HG03520 (cell line): ENCODE measurements at regions not wholly inside any gene's neighbourhood (a gene's known extent, or its start where the extent isn't known, plus 50 kb on each side); places are given as distances from the start of the nearest gene placed in this dataset.

Source experiments
- ATAC-seq: cut with Tn5 transposase; IDR thresholded peaks from one replicate; pipeline ENCODE4 v1.9.1; 2021; ENCODE audit warnings: mild to moderate bottlenecking, moderate library complexity; ENCODE audit not compliant: unreplicated experiment

GRCh38 chr16:73326221-73326620 is 278.3 kb upstream of the ZFHX3 start:
- no peak for ATAC-seq

GRCh38 chr16:73323880-73324279 is 276.0 kb upstream of the ZFHX3 start:
- no peak for ATAC-seq

- ATAC-seq: no peak
Observed at GRCh38 chr16:73322856-73323255, 274.9 kb upstream of the ZFHX3 start.

GRCh38 chr16:73321853-73322252 is 273.9 kb upstream of the ZFHX3 start:
- no peak for ATAC-seq

- ATAC-seq: no peak
Observed at GRCh38 chr16:73319737-73320136, 271.8 kb upstream of the ZFHX3 start.

DNA sequence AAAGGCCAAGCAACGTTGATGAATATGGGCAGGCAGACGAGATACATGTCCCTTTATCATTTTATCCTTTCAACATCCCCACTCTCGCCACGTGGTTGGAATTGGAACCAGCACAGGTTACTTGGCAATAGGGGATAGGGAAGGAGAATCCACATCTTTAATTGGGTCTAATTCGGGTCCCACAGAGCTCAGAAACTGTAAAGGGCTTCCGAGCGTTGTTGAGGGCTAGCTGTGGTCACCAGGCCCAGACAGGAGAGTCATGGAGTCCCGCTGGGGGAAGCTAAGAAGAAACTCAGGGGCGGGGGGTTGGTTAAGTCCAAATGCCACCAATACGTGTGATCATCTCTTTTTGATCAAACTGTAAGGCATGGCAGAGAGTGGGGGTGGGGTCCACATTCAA is 271.3 kb upstream of the ZFHX3 start:
- no peak for ATAC-seq

GRCh38 chr16:73317321-73317857 is 269.5 kb upstream of the ZFHX3 start:
- ATAC-seq: no peak

GRCh38 chr16:73315645-73316044 is 267.7 kb upstream of the ZFHX3 start:
- ATAC-seq: peak; percentile 67

DNA sequence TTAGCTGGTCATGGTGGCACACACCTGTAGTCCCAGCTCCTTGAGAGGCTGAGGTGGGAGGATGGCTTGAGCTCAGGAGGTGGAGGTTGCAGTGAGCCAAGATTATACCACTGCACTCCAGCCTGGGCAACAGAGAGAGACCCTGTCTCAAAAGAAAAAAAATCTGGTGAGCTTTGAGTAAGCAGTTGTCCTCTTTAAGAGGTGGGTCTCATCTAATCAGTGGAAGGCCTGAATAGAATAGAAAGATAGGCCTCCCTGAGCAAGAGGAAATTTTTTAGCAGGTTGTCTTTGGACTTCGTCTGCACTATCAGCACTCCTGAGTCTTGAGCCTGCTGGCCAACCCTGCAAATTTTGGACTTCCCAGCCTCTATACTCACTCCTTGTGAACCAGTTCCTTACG is 266.0 kb upstream of the ZFHX3 start:
- no peak for ATAC-seq

DNA sequence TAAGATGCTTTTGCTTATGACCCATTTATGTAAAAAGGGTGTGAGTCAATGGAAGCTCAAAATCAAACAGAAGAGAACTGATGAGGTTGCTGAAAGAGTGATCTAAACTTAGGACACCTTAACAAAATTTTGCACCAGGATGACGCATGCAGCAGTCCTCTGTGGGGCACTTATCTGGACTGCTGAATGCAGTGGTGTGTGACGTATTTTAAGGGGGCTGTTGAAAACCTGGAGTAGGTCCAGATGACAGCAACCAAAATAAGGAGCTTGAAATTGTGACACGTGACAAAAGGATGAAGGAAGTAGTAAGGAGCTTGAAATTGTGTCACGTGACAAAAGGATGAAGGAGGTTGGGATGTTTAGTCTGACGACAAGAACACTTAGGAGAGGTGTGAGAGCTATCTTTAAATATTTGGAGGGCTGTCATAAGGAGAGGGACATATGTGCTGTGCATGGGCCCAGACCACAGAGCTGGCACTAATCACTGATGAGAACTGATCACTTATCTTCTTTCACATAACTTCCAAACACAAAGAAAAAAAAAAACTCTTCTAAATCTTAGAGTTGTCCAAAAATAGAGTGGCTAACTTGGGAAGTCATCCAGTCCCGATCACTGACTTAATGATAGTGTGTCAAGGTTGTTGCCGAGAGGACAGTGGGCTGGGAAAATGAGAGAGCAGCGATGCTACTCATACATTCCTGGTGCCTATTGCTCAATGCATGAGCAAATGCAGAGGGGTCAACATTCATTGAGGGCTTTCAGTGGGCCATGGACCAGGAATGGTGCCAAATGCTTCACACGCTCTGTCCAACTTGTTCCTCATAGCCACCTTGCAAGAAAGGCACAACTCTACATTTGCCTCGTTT is 264.2 kb upstream of the ZFHX3 start:
- no peak for ATAC-seq

GRCh38 chr16:73308771-73309170 is 260.8 kb upstream of the ZFHX3 start:
- no peak for ATAC-seq

DNA sequence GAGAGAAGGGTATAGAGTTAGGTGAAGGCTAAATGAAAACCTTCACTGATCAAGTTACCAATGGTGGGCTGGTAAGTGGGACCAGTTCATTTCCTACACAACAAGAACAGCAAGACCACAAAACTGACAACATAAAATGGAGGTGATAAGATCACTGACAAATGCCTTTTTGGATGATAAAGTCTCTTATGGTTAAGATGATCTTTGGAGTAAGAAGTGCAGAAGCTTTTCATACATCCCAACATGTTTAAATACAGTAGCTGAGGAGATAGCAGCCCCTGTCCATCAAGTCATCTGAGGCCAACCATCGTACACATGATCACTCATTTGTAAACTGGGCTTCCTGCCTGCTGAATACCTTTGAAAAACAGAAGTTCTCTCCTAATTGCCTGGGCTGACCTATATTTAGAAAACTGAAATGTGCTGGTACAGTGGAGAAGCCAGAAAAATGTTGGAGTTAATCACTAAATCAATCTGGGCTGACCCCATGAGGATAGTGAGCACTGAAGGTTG is 259.0 kb upstream of the ZFHX3 start:
- no peak for ATAC-seq

DNA sequence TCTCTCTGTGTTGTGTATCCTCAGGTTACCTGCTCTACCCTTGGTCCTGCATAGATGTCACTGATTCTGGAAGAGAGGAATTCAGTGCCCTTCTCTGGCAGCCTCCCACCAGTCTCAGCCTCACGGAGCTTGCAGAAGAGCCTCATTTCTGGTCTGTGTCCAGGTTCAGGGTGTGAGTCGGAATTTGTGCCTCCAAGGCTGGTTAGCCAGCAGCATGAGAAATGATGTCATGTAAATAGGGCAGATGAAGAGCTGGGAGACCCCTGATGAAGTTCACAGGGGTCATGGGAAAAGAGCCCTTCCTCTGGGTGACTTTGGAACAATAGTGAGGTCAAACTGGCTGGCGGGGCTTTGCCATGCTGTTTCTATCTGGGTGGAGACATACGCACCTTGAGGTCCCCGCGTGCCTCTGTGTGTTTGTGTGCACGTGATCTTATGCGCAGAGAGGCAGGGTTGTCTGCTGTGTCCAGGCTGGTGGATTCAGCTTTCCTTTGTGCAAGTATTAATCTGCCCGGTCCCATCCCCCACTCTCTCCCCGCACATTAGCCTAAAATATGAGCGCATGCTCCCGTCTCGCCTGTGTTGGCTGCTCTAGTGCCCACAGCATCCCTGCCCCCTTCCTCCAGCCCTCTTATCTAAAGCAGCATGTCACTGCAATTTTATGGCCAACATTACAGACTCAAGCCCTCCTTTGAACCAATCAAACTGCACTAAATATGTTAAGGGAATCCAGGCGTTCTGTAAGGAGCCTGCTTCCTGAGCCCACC is 256.3 kb upstream of the ZFHX3 start:
- no peak for ATAC-seq

- ATAC-seq: no peak
Observed at GRCh38 chr16:73302942-73303341, 255.0 kb upstream of the ZFHX3 start.

DNA sequence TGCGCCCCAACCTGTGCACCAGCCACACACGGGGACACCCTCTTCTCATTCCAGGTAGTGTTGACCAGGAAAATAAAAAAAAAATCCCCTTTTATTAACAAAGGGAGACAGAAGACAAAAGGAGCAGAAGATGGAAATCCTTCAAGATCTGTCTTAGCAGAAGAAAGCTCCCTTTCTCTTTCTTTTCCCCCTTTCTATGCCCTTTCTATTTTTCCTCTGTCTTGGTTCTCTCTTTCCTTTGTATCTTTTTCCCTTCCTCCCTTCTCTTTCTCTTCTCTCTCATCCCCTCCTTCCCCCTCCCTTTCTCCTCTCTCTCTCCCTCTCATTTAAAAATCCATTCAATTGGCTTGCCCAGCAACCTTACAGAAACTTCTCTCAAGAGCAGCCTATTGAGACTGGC is 254.1 kb upstream of the ZFHX3 start:
- no peak for ATAC-seq

GRCh38 chr16:73299346-73299745 is 251.4 kb upstream of the ZFHX3 start:
- ATAC-seq: no peak

DNA sequence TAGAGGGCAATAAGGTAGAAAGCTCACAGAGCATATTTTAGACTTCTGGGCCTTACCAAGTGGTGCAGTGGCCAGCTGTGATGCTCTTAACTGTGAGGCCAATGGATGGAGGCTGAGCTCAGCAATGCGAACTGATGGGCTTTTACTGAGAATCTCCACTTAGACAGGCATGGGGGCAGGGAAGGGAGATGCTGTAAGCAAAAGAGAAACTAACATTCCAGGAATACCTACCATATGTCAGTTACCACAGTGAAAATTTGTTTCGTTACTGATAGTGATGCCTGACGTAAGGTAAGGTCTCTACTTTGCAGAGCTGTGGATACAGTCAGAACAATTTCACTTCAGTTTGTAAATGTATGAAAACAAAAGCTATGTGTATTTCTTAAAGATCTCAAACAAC is 250.6 kb upstream of the ZFHX3 start:
- no peak for ATAC-seq

- no peak for ATAC-seq
Observed at GRCh38 chr16:73290258-73290657, 242.3 kb upstream of the ZFHX3 start.

DNA sequence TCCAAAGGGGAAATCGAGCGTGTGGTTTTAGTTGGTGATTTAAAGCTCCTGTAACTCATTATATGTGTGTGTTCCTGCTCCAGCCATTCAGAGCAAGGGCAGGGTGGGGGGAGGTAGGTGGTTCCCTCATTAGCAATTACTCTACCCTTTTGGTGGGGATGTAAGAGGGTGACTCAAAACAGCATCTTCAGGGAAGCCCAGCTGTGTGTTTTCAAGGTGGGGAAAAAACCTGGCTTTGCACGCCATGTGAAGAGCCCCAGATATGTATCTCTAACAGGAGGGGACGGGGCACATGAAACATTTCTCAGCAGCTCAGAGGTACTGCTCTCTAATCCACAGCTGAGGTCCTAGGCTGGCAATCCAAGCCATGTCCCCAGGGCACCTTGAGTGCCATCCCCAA is 241.3 kb upstream of the ZFHX3 start:
- peak; percentile 87 for ATAC-seq

GRCh38 chr16:73288520-73288919 is 240.6 kb upstream of the ZFHX3 start:
- ATAC-seq: no peak

GRCh38 chr16:73287859-73288405 is 240.0 kb upstream of the ZFHX3 start:
- ATAC-seq: no peak
